Esophagus (tissue), 2 donors: ENCODE measurements at regions not wholly inside any gene's neighbourhood (a gene's known extent, or its start where the extent isn't known, plus 50 kb on each side); places are given as distances from the start of the nearest gene placed in this dataset.

Experiments
- H3K27ac ChIP-seq, 2 donors: one replicate each; pipeline ENCODE4 v1.5.1; 2013; ENCODE audit warnings: low read depth in 2 of 2, mild to moderate bottlenecking in 2 of 2, inconsistent platforms in 1 of 2, low read length in 1 of 2, moderate library complexity in 1 of 2
- H3K27me3 ChIP-seq, 2 donors: one replicate each; pipeline ENCODE4 v1.6.1; 2013; ENCODE audit warnings: low read length in 2 of 2, control low read depth in 1 of 2, mild to moderate bottlenecking in 1 of 2; ENCODE audit not compliant: insufficient read depth in 2 of 2, control insufficient read depth in 1 of 2
- H3K36me3 ChIP-seq, 2 donors: one replicate each; pipeline ENCODE4 v1.6.1; 2013; ENCODE audit warnings: low read length in 1 of 2; ENCODE audit not compliant: control insufficient read depth in 2 of 2, insufficient read depth in 2 of 2
- H3K4me1 ChIP-seq, 2 donors: one replicate each; pipeline ENCODE4 v1.6.1; 2013; ENCODE audit warnings: low read length in 1 of 2; ENCODE audit not compliant: control insufficient read depth in 2 of 2, insufficient read depth in 2 of 2
- H3K4me3 ChIP-seq, 2 donors: one replicate each; pipeline ENCODE4 v1.5.1; 2013; ENCODE audit warnings: low read length in 2 of 2, mild to moderate bottlenecking in 2 of 2, low read depth in 1 of 2, moderate library complexity in 1 of 2
- H3K9me3 ChIP-seq, 2 donors: one replicate each; pipeline ENCODE4 v1.6.1; 2013; ENCODE audit warnings: mild to moderate bottlenecking in 2 of 2, low read depth in 1 of 2, low read length in 1 of 2, moderate library complexity in 1 of 2; ENCODE audit not compliant: control insufficient read depth in 2 of 2, insufficient read depth in 1 of 2
- WGBS, 2 donors: extraction: QIAGEN DNeasy Blood & Tissue Kit; methylation state at CpG; one replicate each; pipeline ENCODE4 v1.1.7; 2013; 5-methylcytosine and 5-hydroxymethylcytosine counted together
- donor health status: healthy with polysubstance abuse.
- donor health status: Bipolar disorder and iron deficiency.

- Histone ChIP-seq H3K9me3 (peaks cover 0 to 2% of the 10 kb centered on the region in 2 donors), H3K27ac (no peak overlapping the region), H3K27me3 (no peaks in the 10 kb centered on the region), H3K4me1 (no peaks in the 10 kb centered on the region), H3K4me3 (no peak overlapping the region), H3K36me3 (no peaks in the 10 kb centered on the region)
- WGBS, 2 donors: 81 to 94% methylated on average over 1 of the region's 1 CpG
Measured at GRCh38 chr4:101528526-101528925, 181.2 kb upstream of the PPP3CA start.

GRCh38 chr4:101527188-101527587 is 179.9 kb upstream of the PPP3CA start:
- 59 to 76% methylated on average over 2 of the region's 2 CpGs for WGBS, 2 donors
- no peaks in the 10 kb centered on the region for H3K36me3 ChIP-seq
- no peak overlapping the region for H3K27ac ChIP-seq
- H3K9me3 ChIP-seq: no peaks in the 10 kb centered on the region
- no peak overlapping the region for H3K4me3 ChIP-seq
- no peaks in the 10 kb centered on the region for H3K27me3 ChIP-seq
- no peaks in the 10 kb centered on the region for H3K4me1 ChIP-seq

GRCh38 chr4:101515566-101515965 is 168.2 kb upstream of the PPP3CA start:
- H3K27ac ChIP-seq: no peak overlapping the region
- H3K27me3 ChIP-seq: no peaks in the 10 kb centered on the region

GRCh38 chr4:101515099-101515498 is 167.8 kb upstream of the PPP3CA start:
- WGBS, 2 donors: 91 to 92% methylated on average over 2 of the region's 2 CpGs
- H3K4me3 ChIP-seq: no peak overlapping the region
- H3K9me3 ChIP-seq: no peaks in the 10 kb centered on the region
- no peaks in the 10 kb centered on the region for H3K36me3 ChIP-seq
- H3K27ac ChIP-seq: no peak overlapping the region
- no peaks in the 10 kb centered on the region for H3K4me1 ChIP-seq
- H3K27me3 ChIP-seq: no peaks in the 10 kb centered on the region

More at GRCh38 chr4:101515566-101515965, 168.2 kb upstream of the PPP3CA start:
- no peak overlapping the region for H3K4me3 ChIP-seq
- no peaks in the 10 kb centered on the region for H3K4me1 ChIP-seq
- no peaks in the 10 kb centered on the region for H3K9me3 ChIP-seq
- no peaks in the 10 kb centered on the region for H3K36me3 ChIP-seq

GRCh38 chr4:101512416-101512815 is 165.1 kb upstream of the PPP3CA start:
- Histone ChIP-seq H3K27ac (no peak overlapping the region), H3K36me3 (no peaks in the 10 kb centered on the region), H3K4me3 (no peak overlapping the region), H3K27me3 (no peaks in the 10 kb centered on the region), H3K4me1 (no peaks in the 10 kb centered on the region), H3K9me3 (no peaks in the 10 kb centered on the region)
- 86 to 88% methylated on average over 2 of the region's 2 CpGs for WGBS, 2 donors

- H3K9me3 ChIP-seq: no peaks in the 10 kb centered on the region
- H3K36me3 ChIP-seq: no peaks in the 10 kb centered on the region
- no peak overlapping the region for H3K27ac ChIP-seq
- H3K4me1 ChIP-seq: no peaks in the 10 kb centered on the region
- no peaks in the 10 kb centered on the region for H3K27me3 ChIP-seq
- H3K4me3 ChIP-seq: no peak overlapping the region
Measured at GRCh38 chr4:101501421-101501820, 154.1 kb upstream of the PPP3CA start.

- Histone ChIP-seq H3K27ac (no peak overlapping the region), H3K4me1 (no peaks in the 10 kb centered on the region), H3K4me3 (no peak overlapping the region), H3K27me3 (no peaks in the 10 kb centered on the region), H3K36me3 (no peaks in the 10 kb centered on the region), H3K9me3 (no peaks in the 10 kb centered on the region)
Measured at GRCh38 chr4:101500742-101501141, 153.4 kb upstream of the PPP3CA start.

GRCh38 chr4:101475246-101475645 is 127.9 kb upstream of the PPP3CA start:
- Histone ChIP-seq H3K27me3 (no peaks in the 10 kb centered on the region), H3K36me3 (no peaks in the 10 kb centered on the region), H3K4me3 (no peak overlapping the region), H3K9me3 (no peaks in the 10 kb centered on the region), H3K4me1 (no peaks in the 10 kb centered on the region), H3K27ac (no peak overlapping the region)
- 79 to 88% methylated on average over 1 of the region's 1 CpG for WGBS, 2 donors

- Histone ChIP-seq H3K36me3 (no peaks in the 10 kb centered on the region), H3K9me3 (no peaks in the 10 kb centered on the region), H3K4me3 (no peak overlapping the region), H3K27ac (no peak overlapping the region), H3K27me3 (no peaks in the 10 kb centered on the region), H3K4me1 (no peaks in the 10 kb centered on the region)
Measured at GRCh38 chr4:101471201-101471600, 123.9 kb upstream of the PPP3CA start.

GRCh38 chr4:101464596-101464995 is 117.3 kb upstream of the PPP3CA start:
- Histone ChIP-seq H3K27me3 (no peaks in the 10 kb centered on the region), H3K27ac (no peak overlapping the region), H3K9me3 (no peaks in the 10 kb centered on the region), H3K4me1 (no peaks in the 10 kb centered on the region), H3K4me3 (no peak overlapping the region), H3K36me3 (no peaks in the 10 kb centered on the region)
- 35 to 64% methylated on average over 2 of the region's 2 CpGs for WGBS, 2 donors
